Neuron (in vitro differentiated cells): ENCODE measurements at regions not wholly inside any gene's neighbourhood (a gene's known extent, or its start where the extent isn't known, plus 50 kb on each side); places are given as distances from the start of the nearest gene placed in this dataset.
"Not testable (repeated sequence)": the region's sequence is repeated elsewhere in the genome, so short reads cannot be mapped to it uniquely, and the experiment has no call there.

ENCODE experiments used
- H2AFZ ChIP-seq: one replicate; pipeline ENCODE4 v1.6.1; 2013; ENCODE audit warnings: low read depth, mild to moderate bottlenecking, inconsistent platforms, low read length, moderate library complexity
- H3K27me3 ChIP-seq: one replicate; pipeline ENCODE4 v1.6.1; 2013; ENCODE audit warnings: low read length; ENCODE audit not compliant: insufficient read depth
- H3K36me3 ChIP-seq: one replicate; pipeline ENCODE4 v1.6.1; 2013; ENCODE audit warnings: low read length; ENCODE audit not compliant: insufficient read depth
- H3K4me1 ChIP-seq: one replicate; pipeline ENCODE4 v1.6.1; 2013; ENCODE audit warnings: low read length; ENCODE audit not compliant: insufficient read depth
- H3K4me3 ChIP-seq: 2 replicates; pipeline ENCODE4 v1.5.1; 2013; ENCODE audit warnings: mild to moderate bottlenecking, low read length, moderate library complexity
- H3K9me3 ChIP-seq: one replicate; pipeline ENCODE4 v1.6.1; 2013; ENCODE audit warnings: low read length

DNA sequence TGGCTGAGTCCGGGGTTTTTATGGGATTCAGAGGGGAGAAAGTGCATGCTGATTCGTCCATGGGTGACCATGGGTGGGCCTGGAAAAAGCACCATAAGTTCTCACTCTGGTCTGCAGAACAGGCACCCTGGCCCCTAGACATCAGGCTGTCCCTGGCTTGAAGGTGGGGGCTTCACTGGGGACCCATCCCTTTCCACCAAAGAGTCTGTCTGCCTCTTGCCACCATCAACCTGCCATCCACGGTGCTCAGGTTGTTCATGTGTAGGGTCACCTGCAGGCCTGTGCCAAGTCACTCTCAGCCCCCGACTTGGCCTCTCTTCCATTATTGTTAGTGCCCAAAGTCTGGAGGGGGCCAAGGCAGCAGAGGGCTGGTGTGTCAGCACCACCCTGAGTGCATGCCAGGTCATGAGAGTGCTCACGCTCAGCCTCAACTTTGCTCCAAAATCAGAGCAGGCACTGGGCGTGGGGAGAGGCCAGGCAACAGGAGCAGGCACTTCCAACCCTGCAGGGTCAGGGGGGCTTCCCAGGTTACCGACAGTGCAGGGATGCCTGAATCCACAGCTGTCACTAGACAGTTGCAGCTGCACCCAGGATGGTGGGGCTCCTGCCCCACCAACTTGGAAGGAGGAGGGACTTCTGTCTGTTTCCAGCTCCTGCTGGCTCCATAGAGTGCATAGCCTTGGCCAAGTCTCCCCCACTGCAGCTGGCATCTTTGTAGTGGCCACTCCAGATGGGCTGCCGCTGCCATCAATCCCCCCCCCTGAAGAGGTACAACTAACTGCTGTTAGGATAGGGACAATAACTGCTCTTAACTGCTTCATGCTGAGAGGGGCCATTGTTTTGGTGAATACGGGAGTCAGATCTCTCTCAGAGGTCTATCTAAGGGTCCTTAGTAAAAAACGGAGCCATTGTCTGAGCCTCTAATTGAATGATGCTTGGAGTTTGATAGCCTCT is 209.3 kb downstream of the AKAIN1 start:
- H3K4me3 ChIP-seq, result no peak overlapping the region
- no peaks in the 10 kb centered on the region for H3K4me1 ChIP-seq
- H3K36me3 ChIP-seq, result no peaks in the 10 kb centered on the region
- H3K9me3 ChIP-seq, result no peaks in the 10 kb centered on the region
- H2AFZ ChIP-seq, result no peak overlapping the region
- H3K27me3 ChIP-seq, result no peaks in the 10 kb centered on the region

DNA sequence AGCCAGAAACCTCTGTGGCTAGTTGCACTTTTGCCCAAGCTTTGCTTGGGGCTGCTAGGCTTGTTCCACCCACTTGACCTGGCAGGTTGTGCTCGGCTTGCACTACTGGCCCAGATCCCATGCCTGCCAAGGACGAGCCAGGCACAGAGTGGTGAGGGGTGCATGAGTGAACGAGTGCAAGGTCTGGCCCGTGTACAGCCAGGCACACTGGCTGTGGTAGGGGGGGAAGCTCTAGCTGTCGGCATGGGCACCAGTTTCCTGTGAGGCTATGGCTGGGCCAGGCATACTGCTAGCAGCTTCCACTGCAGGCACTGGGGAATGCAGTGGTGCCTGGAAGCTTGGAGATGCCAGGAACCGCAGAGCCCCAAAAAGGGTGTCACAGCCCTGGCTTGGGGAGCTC is 210.4 kb downstream of the AKAIN1 start:
- Histone ChIP-seq H3K36me3 (no peaks in the 10 kb centered on the region), H3K9me3 (no peaks in the 10 kb centered on the region), H2AFZ (no peak overlapping the region), H3K27me3 (no peaks in the 10 kb centered on the region), H3K4me1 (no peaks in the 10 kb centered on the region), H3K4me3 (no peak overlapping the region)

DNA sequence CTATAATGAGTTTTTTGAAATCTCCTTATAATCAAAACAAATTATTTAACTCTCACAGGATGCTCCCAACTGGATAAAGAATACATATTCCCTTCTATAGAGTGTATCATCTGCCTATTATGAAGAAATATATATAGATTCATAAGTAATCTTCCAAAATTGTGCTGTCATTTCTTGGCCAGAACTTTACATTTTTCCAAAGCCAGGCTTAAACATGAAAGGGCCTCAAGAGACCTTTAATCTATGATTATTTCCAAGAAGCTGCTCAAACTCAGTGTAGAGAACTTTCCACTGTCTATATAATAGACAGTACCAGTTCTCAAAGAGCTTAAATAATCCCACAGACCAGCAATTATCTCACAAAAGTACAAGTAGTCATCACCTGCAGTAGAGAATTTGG is 211.0 kb downstream of the AKAIN1 start:
- Histone ChIP-seq H3K4me1 (no peaks in the 10 kb centered on the region), H2AFZ (no peak overlapping the region), H3K4me3 (no peak overlapping the region), H3K9me3 (no peaks in the 10 kb centered on the region), H3K27me3 (no peaks in the 10 kb centered on the region), H3K36me3 (no peaks in the 10 kb centered on the region)

- no peaks in the 10 kb centered on the region for H3K9me3 ChIP-seq
- H2AFZ ChIP-seq, result no peak overlapping the region
- no peaks in the 10 kb centered on the region for H3K27me3 ChIP-seq
- H3K4me3 ChIP-seq, result no peak overlapping the region
- H3K36me3 ChIP-seq, result no peaks in the 10 kb centered on the region
- H3K4me1 ChIP-seq, result no peaks in the 10 kb centered on the region
Measured at GRCh38 chr18:4961121-4961909, 235.7 kb downstream of the AKAIN1 start.

DNA sequence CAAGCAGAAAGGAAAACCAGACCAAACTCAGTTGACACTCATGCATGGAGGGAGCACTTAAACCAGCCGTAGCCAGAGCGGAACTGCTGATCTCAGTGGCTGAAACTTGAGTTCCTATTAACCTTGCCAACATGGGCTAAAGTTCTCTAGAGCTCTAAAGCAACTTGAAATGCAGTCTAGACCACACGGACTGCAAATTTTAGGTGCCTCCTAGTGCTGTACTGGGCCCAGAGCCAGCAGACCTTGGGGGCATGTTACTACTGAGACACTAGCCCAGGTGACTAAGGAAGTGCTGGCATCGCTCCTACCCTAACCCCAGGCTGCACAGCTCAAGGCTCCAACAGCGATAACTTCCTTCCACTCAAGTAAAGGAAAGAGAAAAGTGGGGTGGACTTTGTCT is 236.5 kb downstream of the AKAIN1 start:
- Histone ChIP-seq H3K36me3 (no peaks in the 10 kb centered on the region), H3K4me1 (no peaks in the 10 kb centered on the region)

GRCh38 chr18:4931209-4931608 is 265.8 kb downstream of the AKAIN1 start:
- Histone ChIP-seq H3K4me1 (no peaks in the 10 kb centered on the region), H2AFZ (no peak overlapping the region), H3K27me3 (no peaks in the 10 kb centered on the region), H3K9me3 (no peaks in the 10 kb centered on the region), H3K4me3 (no peak overlapping the region), H3K36me3 (no peaks in the 10 kb centered on the region)

More for the DNA sequence above, 236.5 kb downstream of the AKAIN1 start:
- Histone ChIP-seq H2AFZ (no peak overlapping the region), H3K4me3 (no peak overlapping the region), H3K27me3 (no peaks in the 10 kb centered on the region), H3K9me3 (no peaks in the 10 kb centered on the region)

- no peaks in the 10 kb centered on the region for H3K4me1 ChIP-seq
- H3K27me3 ChIP-seq, result no peaks in the 10 kb centered on the region
- no peak overlapping the region for H3K4me3 ChIP-seq
- H3K9me3 ChIP-seq, result no peaks in the 10 kb centered on the region
- no peaks in the 10 kb centered on the region for H3K36me3 ChIP-seq
- no peak overlapping the region for H2AFZ ChIP-seq
Measured at GRCh38 chr18:4921548-4921947, 275.5 kb downstream of the AKAIN1 start.

DNA sequence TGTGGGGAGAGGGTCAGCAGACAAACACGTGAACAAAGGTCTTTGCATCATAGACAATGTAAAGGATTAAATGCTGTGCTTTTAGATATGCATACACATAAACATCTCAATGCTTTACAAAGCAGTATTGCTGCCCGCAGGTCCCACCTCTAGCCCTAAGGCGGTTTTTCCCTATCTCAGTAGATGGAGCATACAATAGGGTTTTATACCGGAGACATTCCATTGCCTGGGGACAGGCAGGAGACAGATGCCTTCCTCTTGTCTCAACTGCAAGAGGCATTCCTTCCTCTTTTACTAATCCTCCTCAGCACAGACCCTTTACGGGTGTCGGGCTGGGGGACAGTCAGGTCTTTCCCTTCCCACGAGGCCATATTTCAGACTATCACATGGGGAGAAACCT is 279.5 kb downstream of the AKAIN1 start:
- H3K27me3 ChIP-seq, result not testable (repeated sequence)

GRCh38 chr18:4908328-4908727 is 288.7 kb downstream of the AKAIN1 start:
- Histone ChIP-seq H2AFZ (no peak overlapping the region), H3K36me3 (no peaks in the 10 kb centered on the region), H3K4me1 (no peaks in the 10 kb centered on the region), H3K9me3 (no peaks in the 10 kb centered on the region), H3K27me3 (no peaks in the 10 kb centered on the region), H3K4me3 (no peak overlapping the region)

More for the DNA sequence above, 279.5 kb downstream of the AKAIN1 start:
- not testable (repeated sequence) for H3K4me1 ChIP-seq, H3K9me3 ChIP-seq, H2AFZ ChIP-seq, H3K36me3 ChIP-seq, H3K4me3 ChIP-seq

DNA sequence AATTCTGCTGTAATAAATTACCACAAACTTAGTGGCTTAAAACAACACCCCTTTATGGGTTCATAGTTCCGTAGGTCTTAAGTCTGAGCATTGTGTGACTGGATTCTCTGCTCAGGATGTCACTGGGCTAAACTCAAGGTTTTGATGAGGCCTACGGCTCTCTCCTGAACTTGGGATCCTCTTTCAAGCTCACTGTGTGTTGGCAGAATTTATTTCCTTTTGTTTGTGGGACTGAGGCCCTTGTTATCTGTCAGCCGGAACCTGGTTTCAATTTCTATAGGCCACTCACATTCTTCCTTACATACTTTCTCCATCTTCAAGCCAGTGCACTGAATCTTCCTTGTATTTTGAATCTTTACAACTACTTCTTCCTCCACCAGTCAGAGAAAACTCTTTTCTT is 290.2 kb downstream of the AKAIN1 start:
- H3K27me3 ChIP-seq, result no peaks in the 10 kb centered on the region
- no peaks in the 10 kb centered on the region for H3K9me3 ChIP-seq
- no peaks in the 10 kb centered on the region for H3K36me3 ChIP-seq

GRCh38 chr18:4888251-4889040 is 308.6 kb downstream of the AKAIN1 start:
- Histone ChIP-seq H3K4me3 (no peak overlapping the region), H3K36me3 (no peaks in the 10 kb centered on the region), H3K27me3 (no peaks in the 10 kb centered on the region), H3K4me1 (no peaks in the 10 kb centered on the region), H3K9me3 (no peaks in the 10 kb centered on the region), H2AFZ (no peak overlapping the region)

More for the DNA sequence above, 290.2 kb downstream of the AKAIN1 start:
- Histone ChIP-seq H2AFZ (no peak overlapping the region), H3K4me3 (no peak overlapping the region), H3K4me1 (no peaks in the 10 kb centered on the region)

DNA sequence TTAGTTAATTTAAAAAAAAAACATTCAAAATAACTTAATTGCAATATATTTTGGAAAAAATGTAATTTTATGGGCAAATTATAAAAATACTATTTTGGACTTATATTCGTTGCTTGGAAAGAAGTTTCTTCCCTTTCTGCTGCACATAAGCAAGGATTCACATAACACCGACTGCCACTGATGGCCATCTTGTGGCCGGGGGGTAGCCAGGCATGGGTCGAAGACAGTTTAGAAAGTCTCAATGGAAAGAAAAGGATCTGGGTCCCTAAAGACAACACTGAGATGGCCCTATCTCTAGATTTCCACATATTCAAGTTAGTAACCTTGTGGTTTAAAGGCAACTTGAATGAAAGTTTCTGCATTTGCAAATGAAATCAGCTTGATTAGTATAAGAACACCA is 318.6 kb downstream of the AKAIN1 start:
- H3K4me3 ChIP-seq, result no peak overlapping the region
- no peaks in the 10 kb centered on the region for H3K36me3 ChIP-seq
- no peaks in the 10 kb centered on the region for H3K9me3 ChIP-seq
- H2AFZ ChIP-seq, result no peak overlapping the region
- no peaks in the 10 kb centered on the region for H3K4me1 ChIP-seq
- no peaks in the 10 kb centered on the region for H3K27me3 ChIP-seq

GRCh38 chr18:4871197-4871596 is 325.9 kb downstream of the AKAIN1 start:
- Histone ChIP-seq H3K9me3 (no peaks in the 10 kb centered on the region), H2AFZ (no peak overlapping the region), H3K4me3 (no peak overlapping the region), H3K27me3 (no peaks in the 10 kb centered on the region), H3K36me3 (no peaks in the 10 kb centered on the region), H3K4me1 (no peaks in the 10 kb centered on the region)
